HL-60/S4 (cell line): ENCODE measurements at regions not wholly inside any gene's neighbourhood (a gene's known extent, or its start where the extent isn't known, plus 50 kb on each side); places are given as distances from the start of the nearest gene placed in this dataset.

ENCODE experiments used
- in situ Hi-C: fragments of 300-500 bp; cut with MboI; formaldehyde crosslinking; loops from 2 replicates; pipeline ENCODE4 v1.14.3; 2022; ENCODE audit warnings: low sequenced_read_pairs

DNA sequence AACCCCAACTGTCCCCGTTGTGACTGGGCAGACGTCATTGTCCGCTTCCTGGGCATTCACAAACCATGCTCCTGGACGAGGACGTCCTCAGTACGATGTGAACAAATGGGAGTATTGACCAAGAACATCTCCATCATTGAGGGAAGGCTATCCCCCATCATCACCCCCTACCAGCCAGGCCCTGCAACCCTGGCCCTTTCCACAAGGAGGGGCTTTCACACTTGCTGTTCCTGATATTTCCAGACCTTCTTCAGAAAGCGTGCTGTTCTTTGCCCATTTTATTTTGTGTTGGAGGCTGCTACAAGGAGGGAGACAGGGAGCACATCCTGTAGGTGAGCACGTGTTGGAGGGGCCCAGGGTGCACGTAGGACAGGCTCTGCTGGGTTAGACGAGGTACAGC, 277.0 kb upstream of the LRRC3B start:
- in situ Hi-C loops, result no loop called here

- in situ Hi-C loops, result no loop called here
Observed at GRCh38 chr3:26346497-26346896, 276.1 kb upstream of the LRRC3B start.

DNA sequence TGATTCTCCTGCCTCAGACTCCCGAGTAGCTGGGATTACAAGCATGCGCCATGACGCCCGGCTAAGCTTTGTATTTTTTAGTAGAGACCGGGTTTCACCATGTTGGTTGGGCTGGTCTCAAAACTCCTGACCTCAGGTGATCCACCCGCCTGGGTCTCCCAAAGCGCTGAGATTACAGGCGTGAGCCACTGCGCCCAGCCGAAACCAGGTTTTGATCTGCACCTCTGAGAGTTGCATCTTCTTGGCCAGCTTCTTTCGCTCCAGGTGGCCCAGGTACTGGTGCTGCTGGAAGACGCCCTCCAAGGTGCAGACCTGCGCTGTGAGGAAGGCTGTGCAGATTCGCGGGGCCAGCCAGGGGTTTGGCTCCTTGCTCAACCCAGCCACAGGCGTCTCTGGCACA, 275.4 kb upstream of the LRRC3B start:
- in situ Hi-C loops, result no loop called here

GRCh38 chr3:26350853-26351252, 271.7 kb upstream of the LRRC3B start:
- in situ Hi-C loops, result no loop called here

- in situ Hi-C loops, result no loop called here
Observed at GRCh38 chr3:26353097-26353496, 269.5 kb upstream of the LRRC3B start.

- in situ Hi-C loops, result no loop called here
Observed at GRCh38 chr3:26358405-26358804, 264.2 kb upstream of the LRRC3B start.

GRCh38 chr3:26365706-26366105, 256.9 kb upstream of the LRRC3B start:
- in situ Hi-C loops, result no loop called here

- in situ Hi-C loops, result no loop called here
Observed at GRCh38 chr3:26368312-26368711, 254.3 kb upstream of the LRRC3B start.

GRCh38 chr3:26369133-26369532, 253.4 kb upstream of the LRRC3B start:
- in situ Hi-C loops, result no loop called here

GRCh38 chr3:26375843-26376530, 246.6 kb upstream of the LRRC3B start:
- in situ Hi-C loops, result no loop called here

DNA sequence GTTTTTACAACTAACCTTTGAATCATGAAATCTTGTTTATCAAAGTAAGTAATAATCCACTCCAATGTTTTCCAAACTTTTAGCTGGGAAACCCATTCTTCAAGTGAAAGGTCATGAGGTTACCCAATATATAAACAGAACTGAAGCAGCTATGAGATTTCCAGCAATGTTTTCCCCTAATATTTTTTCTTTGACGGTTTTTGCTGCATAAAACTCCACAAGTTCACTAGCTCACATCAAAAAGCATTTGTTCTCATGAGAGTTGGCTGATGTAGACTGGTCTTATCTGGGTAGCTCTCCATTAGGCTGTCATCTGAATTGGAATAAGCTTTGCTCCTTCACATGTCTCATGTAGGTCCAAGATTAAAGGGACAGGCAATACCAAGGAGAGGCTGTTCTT, 241.2 kb upstream of the LRRC3B start:
- in situ Hi-C loops, result no loop called here

- in situ Hi-C loops, result no loop called here
Observed at GRCh38 chr3:26406636-26407035, 215.9 kb upstream of the LRRC3B start.

- in situ Hi-C loops, result no loop called here
Observed at GRCh38 chr3:26418553-26418952, 204.0 kb upstream of the LRRC3B start.

DNA sequence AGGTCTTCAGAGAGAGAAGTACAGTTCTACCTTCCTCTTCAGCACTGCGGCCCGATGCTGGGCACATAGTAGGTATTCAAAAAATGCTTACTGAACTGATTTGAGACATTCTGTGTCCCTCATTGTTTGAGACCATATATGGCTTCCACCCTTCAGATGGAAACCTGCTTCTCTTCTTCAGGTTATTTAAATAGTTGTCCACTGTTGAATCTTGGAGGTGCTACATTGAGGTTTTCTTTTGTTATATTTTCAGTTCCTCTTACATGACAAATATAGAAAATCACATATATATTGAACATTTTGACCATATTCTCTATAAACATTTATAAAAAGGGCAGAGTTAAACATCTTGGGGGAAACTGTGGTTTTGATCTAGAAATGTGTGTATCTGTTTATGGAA, 200.2 kb upstream of the LRRC3B start:
- in situ Hi-C loops, result no loop called here

DNA sequence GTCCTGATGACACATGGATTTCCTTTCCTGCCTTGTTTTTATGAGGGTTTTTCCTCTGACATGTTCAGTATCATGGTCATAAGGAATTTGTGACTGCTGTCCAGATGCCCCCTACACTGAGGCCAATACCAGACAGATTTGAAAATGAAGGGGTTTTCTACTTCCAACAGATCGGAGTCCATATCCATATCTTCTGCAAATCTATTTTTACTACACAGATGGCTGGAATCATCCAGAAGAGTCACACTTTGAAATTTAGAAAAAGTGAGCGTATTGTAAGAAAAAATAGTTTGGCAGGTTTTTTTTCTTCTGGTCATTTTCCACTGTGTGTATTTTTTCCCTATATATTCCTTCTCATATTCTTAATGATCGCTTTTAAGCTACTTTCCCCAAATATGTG, 197.5 kb upstream of the LRRC3B start:
- in situ Hi-C loops, result no loop called here

DNA sequence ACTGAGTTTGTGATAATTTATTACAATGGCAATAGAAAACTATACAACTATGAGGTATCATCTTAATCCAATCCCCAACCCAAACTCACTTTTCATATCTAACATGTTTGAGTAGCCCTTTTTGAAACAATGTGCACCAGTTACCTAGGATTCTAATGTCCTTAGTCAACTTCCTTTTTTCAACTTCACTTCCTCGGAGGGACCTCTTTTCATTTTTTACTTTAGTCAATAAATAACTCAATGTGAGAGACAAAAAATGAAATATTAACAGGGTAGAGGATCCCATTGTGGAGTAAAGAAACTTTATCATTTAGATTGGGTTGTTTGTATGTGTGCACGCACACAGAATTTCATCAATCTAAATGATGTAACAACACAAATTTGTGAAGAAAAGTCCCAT, 193.6 kb upstream of the LRRC3B start:
- in situ Hi-C loops, result no loop called here

DNA sequence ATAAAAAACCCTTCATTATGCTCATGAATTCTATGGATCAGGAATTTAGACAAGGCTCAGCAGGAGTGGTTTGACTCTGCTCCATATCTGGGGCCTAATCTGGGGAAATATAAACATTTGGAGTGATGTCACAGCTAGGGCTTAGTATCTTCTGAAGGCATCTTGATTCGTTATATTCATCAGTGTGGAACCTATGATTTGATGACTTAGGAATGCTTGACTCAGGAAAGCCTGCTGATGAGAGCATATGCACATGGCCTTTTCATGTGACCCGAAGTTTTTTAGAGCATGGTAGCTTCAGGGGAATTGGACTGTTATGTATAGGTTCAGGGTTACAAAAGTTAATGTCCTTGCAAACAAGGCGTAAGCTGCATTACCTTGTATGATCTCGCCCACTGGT, 184.9 kb upstream of the LRRC3B start:
- in situ Hi-C loops, result no loop called here

DNA sequence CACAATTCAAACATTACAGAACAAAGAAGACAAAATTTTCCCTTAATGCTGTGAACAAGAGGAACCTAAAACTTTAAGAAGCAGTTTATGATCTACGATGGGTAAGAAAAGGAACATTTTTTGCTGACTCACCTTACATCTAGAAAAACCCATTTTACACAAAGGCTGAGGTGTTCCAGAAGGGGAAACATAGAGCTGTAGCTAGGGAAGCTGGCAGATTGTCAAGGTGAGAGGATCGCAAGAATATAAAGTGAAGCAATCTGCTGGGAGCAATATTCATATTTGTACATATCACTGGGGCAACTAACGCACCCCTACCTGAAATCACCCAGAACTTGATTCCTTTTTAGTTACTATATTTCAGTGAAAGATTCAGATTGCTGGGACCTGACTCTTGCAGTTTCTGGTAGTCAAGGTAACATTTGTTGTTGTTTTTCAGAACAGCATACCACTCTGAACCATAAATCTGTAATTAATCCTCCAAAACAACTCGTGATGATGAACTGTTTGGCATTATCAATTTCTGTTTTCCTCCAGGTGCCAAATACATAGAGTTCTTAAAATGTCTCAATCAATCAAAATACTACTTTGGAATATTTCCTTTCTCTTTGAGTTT, 184.1 kb upstream of the LRRC3B start:
- in situ Hi-C loops, result no loop called here

DNA sequence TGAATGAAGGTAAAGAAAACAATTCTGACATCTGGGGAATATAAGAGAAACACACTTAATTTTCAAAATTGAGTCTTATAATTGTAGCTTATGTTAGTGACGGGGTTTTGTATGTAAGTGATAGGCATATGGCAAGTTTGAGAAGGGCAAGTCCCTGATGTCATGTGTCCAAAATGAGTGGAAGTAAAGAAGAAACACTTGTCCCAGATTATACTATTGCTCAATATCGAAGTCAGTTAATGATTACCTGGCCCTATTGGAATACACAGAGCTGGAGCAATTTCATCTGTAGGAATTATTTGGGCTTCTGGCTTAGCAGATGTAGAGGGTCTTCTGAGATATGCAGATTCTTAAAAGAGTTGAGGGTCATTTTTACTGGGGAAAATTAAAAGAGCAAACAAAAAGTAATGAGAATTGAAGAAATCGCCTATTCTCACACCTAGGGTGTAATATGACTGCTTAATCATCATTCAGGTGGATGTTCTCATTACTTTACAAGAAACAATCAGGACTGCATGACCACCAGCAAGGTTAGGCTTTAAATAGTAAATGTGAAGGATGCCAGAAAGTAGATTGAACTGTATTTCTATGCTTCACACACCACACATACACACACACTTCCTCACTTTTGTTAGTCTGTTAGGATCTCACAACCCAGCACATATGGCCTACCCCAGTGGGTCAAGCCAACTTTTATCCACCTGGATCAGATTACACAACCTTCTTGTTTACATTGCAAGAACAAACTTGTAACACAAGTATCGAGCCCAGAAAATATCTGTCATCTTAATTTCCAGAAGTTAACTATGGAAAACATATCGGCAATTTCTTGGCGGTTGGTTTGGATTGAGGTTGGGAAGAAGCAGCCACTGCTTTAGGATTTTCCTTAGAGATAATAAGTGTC, 183.3 kb upstream of the LRRC3B start:
- in situ Hi-C loops, result no loop called here

GRCh38 chr3:26449996-26450395, 172.6 kb upstream of the LRRC3B start:
- in situ Hi-C loops, result no loop called here

DNA sequence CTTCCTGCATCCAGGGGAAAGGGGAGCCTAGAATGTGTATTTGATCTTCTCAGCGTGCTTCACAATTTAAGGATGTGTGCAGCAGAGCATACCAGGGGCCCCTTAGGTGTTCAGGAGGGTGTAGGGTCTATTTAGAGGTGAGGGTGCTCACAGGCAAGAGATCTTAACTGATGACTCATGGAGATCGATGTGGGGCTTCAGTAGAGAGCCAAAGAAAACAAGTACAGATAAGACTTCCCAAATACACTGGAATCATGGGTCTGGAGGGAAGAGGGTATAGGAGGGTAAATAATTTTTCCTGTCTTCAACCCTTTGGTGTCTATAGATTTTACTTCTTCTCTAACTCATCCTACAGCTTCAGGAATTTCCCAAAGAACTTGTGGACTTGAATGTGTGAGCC, 170.2 kb upstream of the LRRC3B start:
- in situ Hi-C loops, result no loop called here

DNA sequence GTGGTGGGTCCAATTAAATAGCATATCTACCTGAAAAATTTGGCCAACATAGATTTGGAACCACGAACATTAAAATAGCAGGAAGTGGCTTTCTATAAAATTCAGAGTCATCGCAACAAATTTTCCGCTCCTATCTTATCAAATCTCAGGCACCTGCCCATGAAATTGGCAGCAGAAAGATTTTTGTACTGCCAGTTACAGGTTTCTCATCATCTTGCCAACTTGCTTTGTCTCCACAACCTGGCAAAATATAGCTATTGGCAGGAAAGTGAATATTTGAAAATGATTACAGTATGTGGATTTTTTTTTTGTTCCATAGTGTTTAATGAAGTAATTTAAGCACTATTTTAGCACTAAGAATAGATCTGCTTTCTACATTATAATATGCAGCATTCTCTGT, 161.6 kb upstream of the LRRC3B start:
- in situ Hi-C loops, result no loop called here
